Spleen (tissue), 7 donors: ENCODE measurements at regions not wholly inside any gene's neighbourhood (a gene's known extent, or its start where the extent isn't known, plus 50 kb on each side); places are given as distances from the start of the nearest gene placed in this dataset.

Experiments
- POLR2A ChIP-seq, 3 donors: fragments of 450-650 bp; IDR thresholded peaks; one replicate each; pipeline ENCODE4 v1.5.1; 2017; ENCODE audit warnings: antibody characterized with exemption in 3 of 3, mild to moderate bottlenecking in 1 of 3
- POLR2AphosphoS5 ChIP-seq, 3 donors: sonication (generic); formaldehyde crosslinking; IDR thresholded peaks; one replicate each; pipeline ENCODE4 v1.5.1; 2017; ENCODE audit warnings: antibody characterized with exemption in 3 of 3
- TF ChIP-seq, protein P1 (sequence below), 11 experiments: fragments of 200-600 bp in 7 of 11; fragments of 450-650 bp in 4 of 11; sonication (generic) in 4 of 11; IDR thresholded peaks in 8 of 11; conservative IDR thresholded peaks in 3 of 11; 1 replicate in 7 of 11; 2 replicates in 4 of 11; pipeline versions ENCODE4 v1.4.0 to v1.8.0; 2016 to 2021; ENCODE audit warnings: antibody characterized with exemption in 11 of 11, inconsistent platforms in 4 of 11, mild to moderate bottlenecking in 1 of 11
- donor health status: DM: no; HTN: no; CAD: no; lungs with moderate emphysema.
- donor health status: DM: no; HTN: no; CAD: no.
- donor health status: DM: no; HTN: no; CAD: no.

DNA sequence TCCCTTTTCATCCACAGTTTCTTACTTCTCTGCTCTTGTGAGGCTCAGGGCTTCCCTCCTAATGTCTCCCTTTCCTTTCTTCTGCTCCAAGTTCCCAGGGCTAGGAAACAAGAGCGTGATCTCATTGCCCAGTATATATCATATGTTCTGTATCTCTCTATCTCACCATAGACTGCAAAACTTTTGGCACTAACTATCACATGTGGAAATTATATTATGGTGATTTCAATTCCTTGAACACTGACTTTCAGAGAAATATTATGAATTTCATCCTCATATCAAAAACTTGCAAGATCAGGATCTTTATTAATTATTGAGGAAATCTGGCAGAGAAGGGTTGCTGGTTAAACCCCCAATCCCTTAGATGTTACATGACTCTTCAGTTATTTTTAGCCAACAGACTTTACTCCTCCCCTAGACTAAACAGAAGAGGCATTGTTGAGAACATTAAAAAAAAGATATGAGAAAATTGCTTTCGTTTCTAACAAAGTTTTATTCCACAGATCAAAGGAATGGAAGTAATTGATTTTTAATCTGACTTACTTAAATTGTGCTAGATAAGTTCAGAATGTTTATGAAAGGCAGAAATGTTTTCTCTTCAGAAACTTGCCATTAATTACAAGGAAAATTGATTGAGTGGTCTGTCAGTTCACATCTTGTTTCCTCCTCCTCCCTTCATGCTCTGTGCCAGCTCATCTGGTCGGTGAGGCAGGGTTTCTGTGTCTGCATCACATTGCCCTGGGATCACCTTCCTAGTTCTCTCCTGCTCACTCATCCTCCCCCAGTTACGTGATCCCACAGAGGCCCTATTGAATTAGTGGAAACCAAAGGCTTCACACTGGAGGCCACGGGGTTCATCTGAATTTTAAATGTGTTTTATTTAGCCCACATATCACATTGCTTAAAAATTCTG lies 378.5 kb downstream of the LMO7 start:
- TF ChIP-seq POLR2AphosphoS5 (IDR thresholded peaks at IDR 0.05): no peak
- TF ChIP-seq, protein P1, sequence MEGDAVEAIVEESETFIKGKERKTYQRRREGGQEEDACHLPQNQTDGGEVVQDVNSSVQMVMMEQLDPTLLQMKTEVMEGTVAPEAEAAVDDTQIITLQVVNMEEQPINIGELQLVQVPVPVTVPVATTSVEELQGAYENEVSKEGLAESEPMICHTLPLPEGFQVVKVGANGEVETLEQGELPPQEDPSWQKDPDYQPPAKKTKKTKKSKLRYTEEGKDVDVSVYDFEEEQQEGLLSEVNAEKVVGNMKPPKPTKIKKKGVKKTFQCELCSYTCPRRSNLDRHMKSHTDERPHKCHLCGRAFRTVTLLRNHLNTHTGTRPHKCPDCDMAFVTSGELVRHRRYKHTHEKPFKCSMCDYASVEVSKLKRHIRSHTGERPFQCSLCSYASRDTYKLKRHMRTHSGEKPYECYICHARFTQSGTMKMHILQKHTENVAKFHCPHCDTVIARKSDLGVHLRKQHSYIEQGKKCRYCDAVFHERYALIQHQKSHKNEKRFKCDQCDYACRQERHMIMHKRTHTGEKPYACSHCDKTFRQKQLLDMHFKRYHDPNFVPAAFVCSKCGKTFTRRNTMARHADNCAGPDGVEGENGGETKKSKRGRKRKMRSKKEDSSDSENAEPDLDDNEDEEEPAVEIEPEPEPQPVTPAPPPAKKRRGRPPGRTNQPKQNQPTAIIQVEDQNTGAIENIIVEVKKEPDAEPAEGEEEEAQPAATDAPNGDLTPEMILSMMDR (IDR thresholded peaks at IDR 0.05 in 8 of 11, conservative IDR thresholded peaks at IDR 0.05 in 3 of 11): no peak
- TF ChIP-seq POLR2A (IDR thresholded peaks at IDR 0.05): no peak
